Activated naive CD8-positive, alpha-beta T cell treated with anti-CD3 and anti-CD28 coated beads, Interleukin-2, amount 50 U/mL, for 24 hours (primary cell): ENCODE measurements at regions not wholly inside any gene's neighbourhood (a gene's known extent, or its start where the extent isn't known, plus 50 kb on each side); places are given as distances from the start of the nearest gene placed in this dataset.
"Not testable (repeated sequence)": the region's sequence is repeated elsewhere in the genome, so short reads cannot be mapped to it uniquely, and the experiment has no call there.

Source experiments
- ATAC-seq: fragments of 150-1000 bp; cut with Tn5 transposase; one replicate; pipeline ENCODE4 v1.10.0; 2021
- DNase-seq: peaks from one replicate; pipeline ENCODE4 v3.0.0; 2021
- H3K27ac Mint-ChIP-seq: one replicate; pipeline ENCODE4 v1.8.0; 2021; ENCODE audit warnings: mild to moderate bottlenecking, mixed read lengths
- H3K27me3 Mint-ChIP-seq: one replicate; pipeline ENCODE4 v1.8.0; 2021; ENCODE audit warnings: mixed read lengths
- H3K36me3 Mint-ChIP-seq: one replicate; pipeline ENCODE4 v1.8.0; 2021; ENCODE audit warnings: low read depth, mixed read lengths
- H3K4me1 Mint-ChIP-seq: one replicate; pipeline ENCODE4 v1.8.0; 2021; ENCODE audit warnings: mixed read lengths
- H3K4me3 Mint-ChIP-seq: one replicate; pipeline ENCODE4 v1.8.0; 2021; ENCODE audit warnings: mild to moderate bottlenecking, moderate library complexity, mixed read lengths
- H3K9me3 Mint-ChIP-seq: one replicate; pipeline ENCODE4 v1.8.0; 2021; ENCODE audit warnings: mixed read lengths

GRCh38 chr2:220747736-220748135, 824.4 kb downstream of the EPHA4 start:
- no peak for ATAC-seq
- Mint-ChIP-seq H3K27me3 (no peaks in the 10 kb centered on the region), H3K36me3 (no peaks in the 10 kb centered on the region), H3K9me3 (peaks cover 6% of the 10 kb centered on the region), H3K4me1 (no peaks in the 10 kb centered on the region), H3K27ac (no peak overlapping the region), H3K4me3 (no peak overlapping the region)
- no peak for DNase-seq

DNA sequence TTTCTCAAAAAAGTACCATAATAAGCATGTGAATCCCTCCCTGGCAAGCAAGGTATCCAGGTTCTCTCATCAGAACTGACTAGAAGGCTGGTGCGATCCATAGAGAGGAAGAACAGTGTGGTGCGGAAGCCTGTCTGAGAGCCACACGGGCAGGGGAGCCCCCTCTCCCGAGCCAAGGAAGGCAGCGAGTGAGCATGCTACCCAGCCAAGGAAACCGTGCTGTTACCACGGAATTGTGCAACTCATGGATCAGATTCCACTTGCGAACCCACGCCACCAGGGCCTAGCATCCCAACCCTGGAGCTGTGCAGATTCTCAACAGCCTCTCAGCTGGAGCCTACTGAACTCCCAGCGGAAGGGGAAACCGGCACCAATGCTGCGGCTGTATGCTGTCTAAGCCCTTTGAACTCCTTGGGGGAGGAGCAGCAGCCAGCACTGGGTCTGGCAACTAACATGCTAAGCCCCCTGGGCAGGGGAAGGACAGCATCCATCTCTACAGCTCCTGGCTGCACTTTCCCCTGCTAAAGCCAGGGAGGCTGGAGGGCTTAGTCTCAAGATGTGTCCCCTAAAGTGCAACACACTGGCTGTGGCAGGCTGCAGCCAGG, 823.1 kb downstream of the EPHA4 start:
- H3K4me3 Mint-ChIP-seq = no peak overlapping the region
- H3K27me3 Mint-ChIP-seq = no peaks in the 10 kb centered on the region
- H3K4me1 Mint-ChIP-seq = no peaks in the 10 kb centered on the region
- no peak overlapping the region for H3K27ac Mint-ChIP-seq
- ATAC-seq = no peak
- no peak for DNase-seq
- no peaks in the 10 kb centered on the region for H3K36me3 Mint-ChIP-seq
- H3K9me3 Mint-ChIP-seq = peaks cover 6% of the 10 kb centered on the region

DNA sequence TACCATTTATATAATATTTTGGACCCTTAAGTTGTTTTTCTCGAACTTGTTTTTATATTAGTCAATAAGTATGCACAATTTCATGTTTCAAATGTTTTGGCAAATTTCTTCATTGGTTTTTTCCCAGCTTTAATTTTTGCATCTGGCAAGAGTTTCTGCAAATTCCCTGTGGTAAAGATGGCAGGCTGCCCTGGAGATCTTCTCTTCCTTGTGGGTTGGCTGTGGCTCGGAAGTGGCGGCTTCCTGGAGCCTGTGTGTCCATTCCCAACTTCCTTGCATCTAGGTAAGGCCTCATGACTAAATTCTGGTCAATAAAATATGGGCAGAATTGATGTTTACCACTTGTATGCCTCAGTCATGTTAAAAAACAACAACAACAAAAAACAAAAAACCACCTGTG, 818.6 kb downstream of the EPHA4 start:
- no peak for DNase-seq
- Mint-ChIP-seq H3K4me1 (no peaks in the 10 kb centered on the region), H3K9me3 (peaks cover 6% of the 10 kb centered on the region), H3K4me3 (no peak overlapping the region), H3K27ac (no peak overlapping the region), H3K27me3 (no peaks in the 10 kb centered on the region), H3K36me3 (no peaks in the 10 kb centered on the region)
- ATAC-seq = no peak

GRCh38 chr2:220756653-220757052, 815.5 kb downstream of the EPHA4 start:
- ATAC-seq = no peak
- no peaks in the 10 kb centered on the region for H3K36me3 Mint-ChIP-seq
- H3K4me3 Mint-ChIP-seq = no peak overlapping the region
- peaks cover 4% of the 10 kb centered on the region for H3K9me3 Mint-ChIP-seq
- H3K27me3 Mint-ChIP-seq = peaks cover 2% of the 10 kb centered on the region
- H3K27ac Mint-ChIP-seq = no peak overlapping the region
- no peak for DNase-seq
- H3K4me1 Mint-ChIP-seq = no peaks in the 10 kb centered on the region

- not testable (repeated sequence) for DNase-seq, H3K27me3 Mint-ChIP-seq, H3K36me3 Mint-ChIP-seq, H3K27ac Mint-ChIP-seq, H3K4me3 Mint-ChIP-seq, ATAC-seq, H3K4me1 Mint-ChIP-seq, H3K9me3 Mint-ChIP-seq
Measured at GRCh38 chr2:220758376-220758775, 813.7 kb downstream of the EPHA4 start.

DNA sequence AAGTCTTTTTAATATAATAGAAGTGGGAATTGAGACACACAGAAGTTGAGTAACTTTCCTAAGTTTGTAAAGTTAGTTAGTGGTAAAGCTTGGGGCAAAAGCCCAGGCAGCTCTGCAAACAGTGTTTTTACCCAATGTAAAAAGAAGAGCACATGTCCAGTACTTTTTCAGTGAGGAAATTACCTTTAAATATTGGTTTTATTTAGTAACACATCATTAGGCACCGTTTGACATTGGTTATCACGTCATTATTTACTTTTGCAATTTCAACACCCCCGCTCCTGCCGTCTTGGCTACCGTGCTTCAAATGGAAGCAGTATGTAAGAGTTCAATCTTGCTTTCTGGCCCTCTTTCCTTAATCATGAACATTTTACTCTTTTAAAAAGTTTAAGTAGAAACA, 807.9 kb downstream of the EPHA4 start:
- Mint-ChIP-seq H3K36me3 (no peaks in the 10 kb centered on the region), H3K27ac (no peak overlapping the region), H3K9me3 (peaks cover 7% of the 10 kb centered on the region), H3K27me3 (peaks cover 2% of the 10 kb centered on the region), H3K4me1 (no peaks in the 10 kb centered on the region), H3K4me3 (no peak overlapping the region)
- ATAC-seq (no peak), DNase-seq (no peak)

GRCh38 chr2:220767591-220768255, 804.4 kb downstream of the EPHA4 start:
- Mint-ChIP-seq H3K27ac (no peak overlapping the region), H3K9me3 (no peaks in the 10 kb centered on the region)
- DNase-seq = no peak

GRCh38 chr2:220775856-220776488, 796.1 kb downstream of the EPHA4 start:
- H3K27ac Mint-ChIP-seq = no peak overlapping the region
- DNase-seq = no peak
- H3K36me3 Mint-ChIP-seq = no peaks in the 10 kb centered on the region
- H3K4me1 Mint-ChIP-seq = no peaks in the 10 kb centered on the region
- H3K4me3 Mint-ChIP-seq = no peak overlapping the region
- no peaks in the 10 kb centered on the region for H3K27me3 Mint-ChIP-seq
- no peak for ATAC-seq
- peaks cover 9% of the 10 kb centered on the region for H3K9me3 Mint-ChIP-seq

More at GRCh38 chr2:220767591-220768255, 804.4 kb downstream of the EPHA4 start:
- Mint-ChIP-seq H3K27me3 (no peaks in the 10 kb centered on the region), H3K36me3 (no peaks in the 10 kb centered on the region), H3K4me1 (no peaks in the 10 kb centered on the region), H3K4me3 (no peak overlapping the region)
- no peak for ATAC-seq

DNA sequence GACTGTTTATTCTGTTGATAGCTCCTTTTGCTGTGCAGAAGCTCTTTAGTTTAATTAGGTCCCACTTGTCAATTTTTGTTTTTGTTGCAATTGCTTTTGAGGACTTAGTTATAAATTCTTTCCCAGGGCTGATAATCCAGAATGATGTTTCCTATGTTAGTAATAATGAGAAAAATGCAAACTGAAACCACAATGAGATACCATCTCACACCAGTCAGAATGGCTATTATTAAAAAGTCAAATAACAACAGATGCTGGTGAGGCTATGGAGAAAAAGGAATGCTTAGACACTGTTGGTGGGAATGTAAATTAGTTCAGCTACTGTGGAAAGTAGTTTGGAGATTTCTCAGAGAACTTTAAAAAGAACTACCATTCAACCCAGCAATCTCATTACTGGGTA, 793.0 kb downstream of the EPHA4 start:
- H3K36me3 Mint-ChIP-seq, DNase-seq, H3K27ac Mint-ChIP-seq, H3K4me3 Mint-ChIP-seq, ATAC-seq, H3K4me1 Mint-ChIP-seq, H3K27me3 Mint-ChIP-seq, H3K9me3 Mint-ChIP-seq: not testable (repeated sequence)

GRCh38 chr2:220779511-220779910, 792.6 kb downstream of the EPHA4 start:
- Mint-ChIP-seq H3K27me3 (no peaks in the 10 kb centered on the region), H3K4me3 (no peak overlapping the region), H3K36me3 (no peaks in the 10 kb centered on the region), H3K9me3 (peaks cover 9% of the 10 kb centered on the region), H3K27ac (no peak overlapping the region), H3K4me1 (no peaks in the 10 kb centered on the region)
- no peak for DNase-seq
- no peak for ATAC-seq

DNA sequence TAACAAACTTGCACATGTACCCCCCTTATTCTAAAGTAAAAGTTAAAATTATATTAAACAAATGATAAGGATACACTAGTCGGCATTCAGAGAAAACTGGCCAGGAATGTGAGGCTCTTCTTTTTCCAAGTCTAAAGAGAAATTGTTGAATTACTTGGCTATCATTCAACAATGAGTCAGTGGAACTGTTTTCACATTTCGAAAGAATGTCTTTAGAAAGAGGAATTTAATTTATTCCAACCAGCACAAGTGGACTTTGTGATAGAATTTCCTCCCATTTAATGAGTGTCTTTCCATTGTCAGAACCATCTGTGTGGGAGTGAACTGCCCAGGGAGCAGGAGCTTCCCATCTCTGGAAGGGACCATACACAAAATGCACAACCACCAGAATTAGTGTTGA, 792.2 kb downstream of the EPHA4 start:
- DNase-seq (no peak), ATAC-seq (no peak)
- no peaks in the 10 kb centered on the region for H3K36me3 Mint-ChIP-seq
- H3K4me3 Mint-ChIP-seq = no peak overlapping the region
- no peak overlapping the region for H3K27ac Mint-ChIP-seq
- peaks cover 9% of the 10 kb centered on the region for H3K9me3 Mint-ChIP-seq
- H3K4me1 Mint-ChIP-seq = no peaks in the 10 kb centered on the region
- no peaks in the 10 kb centered on the region for H3K27me3 Mint-ChIP-seq

DNA sequence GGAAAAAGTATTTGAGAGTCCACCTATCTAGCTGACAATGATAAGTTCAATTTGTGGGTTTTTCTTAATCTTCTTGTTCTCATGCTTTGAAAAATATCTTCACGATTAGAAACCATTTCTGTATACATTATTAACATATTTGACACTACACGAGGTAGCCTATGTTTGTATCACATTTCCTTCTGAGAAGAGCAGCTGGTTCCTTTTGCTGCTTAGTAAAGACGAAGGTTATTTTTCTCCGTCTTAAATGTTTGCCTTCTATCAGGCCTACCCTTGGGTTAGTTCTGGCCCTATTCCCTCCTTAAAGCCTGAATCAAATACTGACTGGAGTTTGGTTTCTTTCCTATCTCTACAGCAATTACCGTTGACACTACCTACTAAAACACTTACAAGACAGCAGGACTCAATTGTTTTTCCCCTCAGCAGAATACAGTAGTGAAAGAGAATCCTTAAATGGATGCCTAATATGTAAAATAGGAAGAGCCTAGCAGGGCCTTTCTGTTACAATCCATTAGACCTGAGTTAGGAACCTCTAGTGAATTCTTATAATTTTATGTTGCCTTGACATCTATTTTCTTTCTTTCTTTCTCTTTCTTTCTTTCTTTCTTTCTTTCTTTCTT, 790.4 kb downstream of the EPHA4 start:
- Mint-ChIP-seq H3K9me3 (peaks cover 9% of the 10 kb centered on the region), H3K4me1 (no peaks in the 10 kb centered on the region), H3K36me3 (no peaks in the 10 kb centered on the region), H3K4me3 (no peak overlapping the region), H3K27me3 (no peaks in the 10 kb centered on the region), H3K27ac (no peak overlapping the region)
- ATAC-seq (no peak), DNase-seq (no peak)

- no peaks in the 10 kb centered on the region for H3K27me3 Mint-ChIP-seq
- no peaks in the 10 kb centered on the region for H3K36me3 Mint-ChIP-seq
- H3K4me3 Mint-ChIP-seq = no peak overlapping the region
- H3K27ac Mint-ChIP-seq = no peak overlapping the region
- DNase-seq = no peak
- no peak for ATAC-seq
- H3K4me1 Mint-ChIP-seq = no peaks in the 10 kb centered on the region
- peaks cover 8% of the 10 kb centered on the region for H3K9me3 Mint-ChIP-seq
Measured at GRCh38 chr2:220782609-220783113, 789.4 kb downstream of the EPHA4 start.

DNA sequence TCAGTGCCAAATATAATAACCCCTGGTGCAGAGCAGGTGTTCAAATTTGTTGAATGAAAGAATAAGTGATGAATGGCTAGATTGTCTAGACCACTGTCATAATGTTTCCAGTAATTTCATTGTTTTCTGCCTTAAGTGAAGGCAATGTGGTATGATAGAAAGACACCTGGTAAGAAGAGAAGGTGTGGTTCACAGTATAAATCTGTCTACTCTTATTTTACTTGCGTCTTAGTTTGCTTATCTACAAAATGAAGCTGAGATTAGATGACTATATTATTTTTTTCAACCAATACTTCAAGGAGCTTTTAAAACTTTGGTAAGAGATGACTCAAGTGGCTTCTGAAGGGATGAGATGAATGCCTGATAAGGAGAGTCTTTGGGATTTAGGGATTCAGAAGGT, 788.4 kb downstream of the EPHA4 start:
- Mint-ChIP-seq H3K36me3 (no peaks in the 10 kb centered on the region), H3K4me3 (no peak overlapping the region), H3K4me1 (no peaks in the 10 kb centered on the region), H3K27ac (no peak overlapping the region), H3K9me3 (peaks cover 4% of the 10 kb centered on the region), H3K27me3 (no peaks in the 10 kb centered on the region)
- no peak for ATAC-seq
- DNase-seq = no peak

- no peaks in the 10 kb centered on the region for H3K4me1 Mint-ChIP-seq
- H3K27me3 Mint-ChIP-seq = no peaks in the 10 kb centered on the region
- DNase-seq = no peak
- H3K4me3 Mint-ChIP-seq = no peak overlapping the region
- no peak overlapping the region for H3K27ac Mint-ChIP-seq
- no peaks in the 10 kb centered on the region for H3K9me3 Mint-ChIP-seq
- no peak for ATAC-seq
- H3K36me3 Mint-ChIP-seq = no peaks in the 10 kb centered on the region
Measured at GRCh38 chr2:220785178-220785577, 786.9 kb downstream of the EPHA4 start.
